ENCODE measurements at regions not wholly inside any gene's neighbourhood (a gene's known extent, or its start where the extent isn't known, plus 50 kb on each side); places are given as distances from the start of the nearest gene placed in this dataset.

DNA sequence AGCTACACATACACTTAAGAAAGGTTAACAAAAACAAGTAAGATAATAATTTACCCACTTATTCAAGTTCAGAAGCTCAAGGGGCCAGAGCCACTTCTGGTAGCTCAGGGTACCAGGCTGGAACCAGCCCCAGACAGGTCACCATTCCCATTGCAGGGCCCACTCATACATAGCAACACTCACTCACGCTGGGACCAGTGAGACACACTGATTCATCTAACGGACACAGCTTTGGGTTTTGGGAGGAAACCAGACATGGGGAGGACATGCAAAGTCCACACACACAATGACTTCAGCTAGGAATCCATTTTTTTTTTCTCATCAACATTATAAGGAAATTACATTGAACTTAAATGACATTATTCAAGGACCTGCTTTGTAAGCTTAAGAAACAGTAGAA lies 169.1 kb downstream of the ZC3H11B start:
- Histone ChIP-seq H3K36me3 (ENCODE audit: control insufficient read depth, insufficient read depth, low read length) (no peaks in the 10 kb centered on the region), H3K27me3 (ENCODE audit: control insufficient read depth, insufficient read depth, low read length) (no peaks in the 10 kb centered on the region), H3K4me1 (ENCODE audit: control insufficient read depth, insufficient read depth, low read length) (no peaks in the 10 kb centered on the region), H3K4me3 (ENCODE audit: low read depth, low read length) (no peak overlapping the region), H3K9me3 (ENCODE audit: control insufficient read depth, insufficient read depth, low read length) (no peaks in the 10 kb centered on the region), H3K27ac (ENCODE audit: low read depth, low read length) (no peak overlapping the region)
- no peak for DNase-seq (ENCODE audit: low read depth in 4 of 6, low spot score in 6 of 6)
- 100% methylated on average over 1 of the region's 2 CpGs for WGBS (ENCODE audit: insufficient coverage)

DNA sequence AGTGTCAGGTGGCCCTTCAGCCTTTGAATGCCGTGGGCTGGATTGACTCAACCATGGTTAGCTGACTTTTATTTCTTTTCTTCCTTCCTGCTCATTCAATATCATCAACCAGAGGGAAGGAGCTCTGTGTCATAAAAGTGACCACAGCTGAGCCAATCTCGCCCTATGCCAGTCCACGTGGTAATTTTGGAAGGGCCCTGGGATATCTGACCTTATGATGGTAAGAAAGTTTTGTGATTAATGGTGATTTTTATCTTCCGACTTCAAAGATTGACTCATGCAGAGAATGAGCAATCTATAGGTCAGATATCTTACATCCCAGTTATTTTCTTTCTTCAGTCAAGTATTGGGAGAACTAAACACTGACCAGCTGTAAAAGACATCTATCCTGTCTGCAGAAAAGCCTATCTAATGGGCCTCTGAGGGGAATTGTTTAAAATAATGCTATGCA lies 170.3 kb downstream of the ZC3H11B start:
- H3K4me3 ChIP-seq (ENCODE audit: low read depth, low read length): no peak overlapping the region
- H3K27ac ChIP-seq (ENCODE audit: low read depth, low read length): no peak overlapping the region
- no peaks in the 10 kb centered on the region for H3K4me1 ChIP-seq (ENCODE audit: control insufficient read depth, insufficient read depth, low read length)
- no CpG with 5 or more reads among the region's 4 CpGs for WGBS (ENCODE audit: insufficient coverage)
- DNase-seq (ENCODE audit: low read depth in 4 of 6, low spot score in 6 of 6): no peak
- H3K27me3 ChIP-seq (ENCODE audit: control insufficient read depth, insufficient read depth, low read length): no peaks in the 10 kb centered on the region
- no peaks in the 10 kb centered on the region for H3K9me3 ChIP-seq (ENCODE audit: control insufficient read depth, insufficient read depth, low read length)
- H3K36me3 ChIP-seq (ENCODE audit: control insufficient read depth, insufficient read depth, low read length): no peaks in the 10 kb centered on the region

DNA sequence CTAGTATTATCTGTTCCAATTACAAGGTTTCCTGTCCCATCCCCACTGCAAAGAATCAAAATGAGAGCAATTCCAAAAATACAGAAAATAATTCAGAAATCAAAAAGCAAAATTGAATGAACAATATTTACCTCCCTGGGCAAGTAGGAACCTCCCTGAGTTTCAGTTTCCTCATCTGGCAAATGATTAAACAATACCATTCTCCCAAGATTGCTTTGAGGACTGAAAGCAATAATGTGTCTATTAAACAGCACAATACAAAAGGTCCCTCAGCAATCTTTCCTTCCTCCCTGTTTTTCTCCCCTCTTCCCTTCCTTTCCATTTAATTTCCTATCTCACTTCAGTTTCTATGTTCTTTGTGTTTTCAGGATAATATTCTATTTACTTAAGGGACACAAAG lies 171.0 kb downstream of the ZC3H11B start:
- H3K27me3 ChIP-seq (ENCODE audit: control insufficient read depth, insufficient read depth, low read length): no peaks in the 10 kb centered on the region
- no peak overlapping the region for H3K4me3 ChIP-seq (ENCODE audit: low read depth, low read length)
- H3K9me3 ChIP-seq (ENCODE audit: control insufficient read depth, insufficient read depth, low read length): no peaks in the 10 kb centered on the region
- no peak for DNase-seq (ENCODE audit: low read depth in 4 of 6, low spot score in 6 of 6)
- H3K27ac ChIP-seq (ENCODE audit: low read depth, low read length): no peak overlapping the region
- H3K36me3 ChIP-seq (ENCODE audit: control insufficient read depth, insufficient read depth, low read length): no peaks in the 10 kb centered on the region
- no peaks in the 10 kb centered on the region for H3K4me1 ChIP-seq (ENCODE audit: control insufficient read depth, insufficient read depth, low read length)

DNA sequence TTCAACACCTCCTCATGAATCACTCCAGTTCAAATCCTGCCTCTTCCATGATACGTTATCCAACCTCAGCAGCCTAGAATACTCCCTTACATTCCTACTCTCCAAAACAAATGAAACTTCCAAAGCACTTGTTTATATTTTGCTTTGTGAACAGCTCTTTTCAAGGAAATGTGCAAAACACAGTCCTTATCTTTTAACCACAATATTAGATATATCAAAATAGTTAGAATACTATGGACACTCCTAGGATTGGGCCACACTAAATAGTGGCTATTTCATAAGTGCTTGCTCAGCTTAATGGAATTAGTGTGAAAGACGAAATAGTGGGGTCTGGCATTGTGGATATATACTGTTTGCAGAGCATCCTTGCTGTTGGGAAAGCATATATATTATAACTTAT lies 173.5 kb downstream of the ZC3H11B start:
- Histone ChIP-seq H3K4me3 (ENCODE audit: low read depth, low read length) (no peak overlapping the region), H3K4me1 (ENCODE audit: control insufficient read depth, insufficient read depth, low read length) (no peaks in the 10 kb centered on the region), H3K27me3 (ENCODE audit: control insufficient read depth, insufficient read depth, low read length) (no peaks in the 10 kb centered on the region), H3K36me3 (ENCODE audit: control insufficient read depth, insufficient read depth, low read length) (no peaks in the 10 kb centered on the region), H3K27ac (ENCODE audit: low read depth, low read length) (no peak overlapping the region), H3K9me3 (ENCODE audit: control insufficient read depth, insufficient read depth, low read length) (no peaks in the 10 kb centered on the region)
- DNase-seq (ENCODE audit: low read depth in 4 of 6, low spot score in 6 of 6): no peak
- 100% methylated on average over 1 of the region's 2 CpGs for WGBS (ENCODE audit: insufficient coverage)

DNA sequence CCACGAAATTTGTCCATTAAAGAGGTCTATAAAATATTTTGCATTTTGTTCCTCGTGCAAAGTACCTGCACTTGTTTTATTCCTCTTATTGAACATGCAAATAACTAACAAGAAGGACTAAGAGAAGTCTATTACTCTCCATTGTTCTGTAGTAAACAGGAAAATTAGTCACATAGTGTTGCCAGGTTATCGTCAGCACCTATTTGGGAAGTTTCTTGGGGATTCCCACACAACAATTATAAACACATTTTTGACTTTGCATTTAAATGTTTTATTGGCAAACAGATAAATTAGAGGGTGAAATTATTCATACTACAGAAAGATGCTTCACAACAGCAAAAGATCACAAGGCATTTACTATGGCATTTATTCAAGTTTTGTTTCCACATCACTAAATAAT lies 174.5 kb downstream of the ZC3H11B start:
- H3K9me3 ChIP-seq (ENCODE audit: control insufficient read depth, insufficient read depth, low read length): no peaks in the 10 kb centered on the region
- H3K36me3 ChIP-seq (ENCODE audit: control insufficient read depth, insufficient read depth, low read length): no peaks in the 10 kb centered on the region
- H3K4me3 ChIP-seq (ENCODE audit: low read depth, low read length): no peak overlapping the region
- H3K4me1 ChIP-seq (ENCODE audit: control insufficient read depth, insufficient read depth, low read length): no peaks in the 10 kb centered on the region
- no peaks in the 10 kb centered on the region for H3K27me3 ChIP-seq (ENCODE audit: control insufficient read depth, insufficient read depth, low read length)
- H3K27ac ChIP-seq (ENCODE audit: low read depth, low read length): no peak overlapping the region
- no peak for DNase-seq (ENCODE audit: low read depth in 4 of 6, low spot score in 6 of 6)
- no CpG with 5 or more reads among the region's 3 CpGs for WGBS (ENCODE audit: insufficient coverage)

DNA sequence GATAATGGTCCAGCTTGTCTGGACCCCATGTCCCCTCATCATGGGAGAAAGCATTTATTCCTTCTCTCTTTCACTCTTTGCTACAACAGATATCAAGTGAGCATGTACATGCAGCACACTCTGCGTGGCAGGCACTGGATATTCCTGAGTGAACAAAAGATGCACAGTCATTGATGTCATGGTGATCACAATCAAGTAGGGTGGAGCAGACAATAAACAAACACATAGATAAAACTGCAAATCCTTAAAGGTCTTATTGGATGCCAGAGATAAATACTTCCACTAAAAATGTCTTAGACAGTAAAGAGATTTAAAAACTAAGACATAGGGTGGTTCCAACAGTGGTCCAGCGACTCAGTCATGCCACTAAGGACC lies 178.0 kb downstream of the ZC3H11B start:
- no peaks in the 10 kb centered on the region for H3K27me3 ChIP-seq (ENCODE audit: control insufficient read depth, insufficient read depth, low read length)
- no peaks in the 10 kb centered on the region for H3K36me3 ChIP-seq (ENCODE audit: control insufficient read depth, insufficient read depth, low read length)
- WGBS (ENCODE audit: insufficient coverage): 72% methylated on average over 2 of the region's 2 CpGs
- no peak for DNase-seq (ENCODE audit: low read depth in 4 of 6, low spot score in 6 of 6)
- no peak overlapping the region for H3K4me3 ChIP-seq (ENCODE audit: low read depth, low read length)
- H3K9me3 ChIP-seq (ENCODE audit: control insufficient read depth, insufficient read depth, low read length): no peaks in the 10 kb centered on the region
- H3K4me1 ChIP-seq (ENCODE audit: control insufficient read depth, insufficient read depth, low read length): no peaks in the 10 kb centered on the region
- no peak overlapping the region for H3K27ac ChIP-seq (ENCODE audit: low read depth, low read length)

DNA sequence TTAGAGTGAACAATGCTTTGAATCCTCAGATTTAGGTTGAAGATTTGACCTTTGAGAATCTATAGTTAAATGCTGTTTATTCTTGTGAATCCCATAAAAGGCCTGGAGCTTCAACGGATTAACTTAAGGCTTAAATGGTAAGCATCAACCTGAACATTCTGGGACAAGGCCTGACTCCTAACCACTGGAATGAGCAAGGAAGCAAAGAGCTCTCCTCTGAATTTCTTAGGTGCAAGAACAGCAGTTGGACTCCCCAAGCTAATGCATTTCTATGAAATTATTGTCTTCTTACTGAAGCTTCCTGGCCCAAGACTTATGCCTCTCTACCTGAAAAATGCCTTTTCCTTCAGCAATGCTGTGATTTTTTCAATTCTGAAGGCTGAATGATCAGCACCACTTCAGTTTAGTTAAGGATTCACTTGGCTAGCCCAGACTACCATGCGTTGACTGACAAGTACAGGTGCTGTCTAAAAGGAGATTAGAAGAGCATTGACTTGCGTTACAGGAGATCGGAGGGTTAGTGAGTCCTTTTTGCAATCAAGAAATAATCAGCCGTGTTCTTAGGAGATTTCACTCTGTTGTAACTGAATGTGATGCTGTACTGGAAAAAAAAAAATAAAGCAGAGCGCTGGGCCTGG lies 178.5 kb downstream of the ZC3H11B start:
- WGBS (ENCODE audit: insufficient coverage): 93% methylated on average over 4 of the region's 6 CpGs
- no peak for DNase-seq (ENCODE audit: low read depth in 4 of 6, low spot score in 6 of 6)
- no peaks in the 10 kb centered on the region for H3K36me3 ChIP-seq (ENCODE audit: control insufficient read depth, insufficient read depth, low read length)
- H3K4me3 ChIP-seq (ENCODE audit: low read depth, low read length): no peak overlapping the region
- no peaks in the 10 kb centered on the region for H3K27me3 ChIP-seq (ENCODE audit: control insufficient read depth, insufficient read depth, low read length)
- H3K4me1 ChIP-seq (ENCODE audit: control insufficient read depth, insufficient read depth, low read length): no peaks in the 10 kb centered on the region
- no peak overlapping the region for H3K27ac ChIP-seq (ENCODE audit: low read depth, low read length)
- H3K9me3 ChIP-seq (ENCODE audit: control insufficient read depth, insufficient read depth, low read length): no peaks in the 10 kb centered on the region

DNA sequence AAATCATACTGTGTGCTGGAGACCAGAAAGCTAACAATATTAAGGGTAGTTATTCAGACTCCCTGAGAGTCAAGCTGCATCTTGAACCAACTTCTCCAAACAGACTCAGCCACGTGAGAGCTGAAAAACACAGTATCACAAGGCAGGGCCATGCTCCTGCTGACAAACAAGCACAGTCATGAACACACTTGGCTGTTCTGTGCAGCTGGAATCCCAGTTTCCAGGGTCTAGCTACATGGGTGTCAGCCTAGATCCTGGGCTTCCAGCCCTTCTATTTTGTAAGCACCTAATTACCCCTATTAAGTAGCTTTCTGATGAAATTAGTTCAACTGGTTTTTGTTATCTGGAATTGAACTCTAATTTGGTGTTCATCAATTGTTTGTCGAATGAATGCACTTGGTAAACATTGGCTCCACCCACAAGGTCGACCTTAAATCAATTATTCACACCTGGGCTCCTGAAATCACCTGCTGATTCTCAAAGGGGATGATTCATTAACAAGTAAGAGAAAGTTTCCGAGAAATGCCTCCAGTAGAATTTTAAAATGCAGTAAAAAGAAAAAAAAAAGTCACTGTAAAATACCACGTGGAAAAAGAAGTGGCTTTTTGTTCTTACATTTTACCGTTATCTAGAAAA lies 179.3 kb downstream of the ZC3H11B start:
- no peak overlapping the region for H3K4me3 ChIP-seq (ENCODE audit: low read depth, low read length)
- no peaks in the 10 kb centered on the region for H3K9me3 ChIP-seq (ENCODE audit: control insufficient read depth, insufficient read depth, low read length)
- H3K27ac ChIP-seq (ENCODE audit: low read depth, low read length): no peak overlapping the region
- 63% methylated on average over 1 of the region's 6 CpGs for WGBS (ENCODE audit: insufficient coverage)
- no peak for DNase-seq (ENCODE audit: low read depth in 4 of 6, low spot score in 6 of 6)
- H3K4me1 ChIP-seq (ENCODE audit: control insufficient read depth, insufficient read depth, low read length): no peaks in the 10 kb centered on the region
- H3K36me3 ChIP-seq (ENCODE audit: control insufficient read depth, insufficient read depth, low read length): no peaks in the 10 kb centered on the region
- H3K27me3 ChIP-seq (ENCODE audit: control insufficient read depth, insufficient read depth, low read length): no peaks in the 10 kb centered on the region

DNA sequence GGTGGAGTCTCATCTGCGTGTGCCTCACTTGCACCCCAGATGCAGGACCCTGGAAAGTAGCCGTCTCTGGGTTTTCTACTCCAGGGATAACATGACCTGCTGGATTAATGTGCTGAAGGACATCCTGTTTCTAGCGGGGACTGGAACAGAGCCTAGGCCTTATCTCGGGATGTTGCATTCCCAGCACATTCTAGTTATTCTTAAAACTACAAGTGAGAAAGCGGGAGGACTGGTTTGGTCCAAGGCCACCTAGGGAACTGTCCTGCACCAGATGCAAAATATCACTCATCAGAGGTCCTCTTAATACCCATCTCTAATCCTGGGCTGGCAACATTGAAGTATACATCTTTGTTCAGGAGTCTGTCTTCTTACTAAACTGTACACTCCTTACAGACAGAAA lies 179.9 kb downstream of the ZC3H11B start:
- 91% methylated on average over 4 of the region's 5 CpGs for WGBS (ENCODE audit: insufficient coverage)

DNA sequence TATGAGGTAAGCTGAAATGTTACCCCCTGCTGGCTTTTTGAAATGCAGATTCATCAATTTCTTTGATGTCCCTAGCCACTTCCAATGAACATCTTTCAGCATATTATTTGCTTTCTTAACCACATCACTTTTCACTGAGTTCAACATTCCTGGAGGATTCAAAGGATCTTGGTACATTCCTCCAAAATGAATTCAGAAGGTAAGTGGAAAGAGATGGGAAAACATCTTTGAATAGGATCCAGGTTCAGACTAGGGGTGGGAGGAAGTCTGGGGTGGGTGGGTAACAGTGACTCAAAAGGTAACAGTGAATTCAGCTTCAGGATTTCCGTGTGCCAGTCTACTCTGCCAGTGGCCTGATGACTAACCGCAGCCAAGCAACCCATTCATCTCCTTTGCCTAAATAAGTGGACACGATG lies 180.7 kb downstream of the ZC3H11B start:
- H3K4me3 ChIP-seq (ENCODE audit: low read depth, low read length): no peak overlapping the region
- no peaks in the 10 kb centered on the region for H3K4me1 ChIP-seq (ENCODE audit: control insufficient read depth, insufficient read depth, low read length)
- H3K27me3 ChIP-seq (ENCODE audit: control insufficient read depth, insufficient read depth, low read length): no peaks in the 10 kb centered on the region
- no peaks in the 10 kb centered on the region for H3K9me3 ChIP-seq (ENCODE audit: control insufficient read depth, insufficient read depth, low read length)
- WGBS (ENCODE audit: insufficient coverage): no CpG with 5 or more reads among the region's 3 CpGs
- no peaks in the 10 kb centered on the region for H3K36me3 ChIP-seq (ENCODE audit: control insufficient read depth, insufficient read depth, low read length)
- H3K27ac ChIP-seq (ENCODE audit: low read depth, low read length): no peak overlapping the region
- DNase-seq (ENCODE audit: low read depth in 4 of 6, low spot score in 6 of 6): peak in 1 of 6 donors; percentile 11

More for the DNA sequence above, 179.9 kb downstream of the ZC3H11B start:
- Histone ChIP-seq H3K4me3 (ENCODE audit: low read depth, low read length) (no peak overlapping the region), H3K9me3 (ENCODE audit: control insufficient read depth, insufficient read depth, low read length) (no peaks in the 10 kb centered on the region), H3K27me3 (ENCODE audit: control insufficient read depth, insufficient read depth, low read length) (no peaks in the 10 kb centered on the region), H3K4me1 (ENCODE audit: control insufficient read depth, insufficient read depth, low read length) (no peaks in the 10 kb centered on the region), H3K27ac (ENCODE audit: low read depth, low read length) (no peak overlapping the region), H3K36me3 (ENCODE audit: control insufficient read depth, insufficient read depth, low read length) (no peaks in the 10 kb centered on the region)
- no peak for DNase-seq (ENCODE audit: low read depth in 4 of 6, low spot score in 6 of 6)
